LNCAP (cell line): ENCODE measurements at regions not wholly inside any gene's neighbourhood (a gene's known extent, or its start where the extent isn't known, plus 50 kb on each side); places are given as distances from the start of the nearest gene placed in this dataset.

Experiments
- CTCF ChIP-seq: fragments of 450-650 bp; IDR thresholded peaks from 2 replicates; pipeline ENCODE4 v1.5.1; 2017; ENCODE audit warnings: mild to moderate bottlenecking

GRCh38 chr20:40815156-40816038 is 126.4 kb upstream of the MAFB start:
- TF ChIP-seq CTCF, result no peak

DNA sequence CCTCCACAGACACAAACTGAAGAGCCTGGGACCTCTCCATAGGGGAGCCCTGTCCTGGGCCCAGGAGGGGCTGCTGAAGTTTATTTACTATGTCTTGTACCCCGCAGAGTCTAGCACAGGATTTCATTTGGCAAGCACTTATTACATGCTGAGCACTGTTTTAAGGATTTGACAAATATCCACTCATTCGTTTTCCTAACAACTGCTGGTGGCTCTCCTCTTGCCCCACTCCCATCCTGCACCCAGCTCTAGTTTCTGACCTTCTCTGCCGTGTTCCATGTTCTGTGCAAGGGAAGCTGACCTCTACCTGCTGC is 127.0 kb upstream of the MAFB start:
- TF ChIP-seq CTCF, result no peak

- TF ChIP-seq CTCF, result no peak
These were observed 132.4 kb upstream of the MAFB start for GRCh38 chr20:40821429-40821828.

DNA sequence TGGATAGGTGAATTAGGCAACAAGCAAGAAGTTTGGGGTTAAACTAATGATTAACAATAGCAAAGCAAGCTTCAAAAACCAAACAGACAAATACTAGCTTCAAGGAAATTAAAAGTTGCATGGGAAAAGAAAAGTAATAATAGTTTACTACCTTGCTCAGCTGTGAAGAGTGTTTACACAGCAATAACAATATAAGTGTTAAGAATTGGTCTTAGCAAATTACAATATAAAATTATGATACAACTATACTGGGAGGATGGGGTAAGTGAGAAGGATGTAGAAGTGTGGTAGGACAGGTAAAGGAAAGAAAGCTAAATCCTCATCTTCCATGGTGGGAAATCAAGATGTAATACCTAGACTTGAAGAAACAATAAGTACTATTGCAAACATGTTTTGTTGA is 137.7 kb upstream of the MAFB start:
- no peak for TF ChIP-seq CTCF

- TF ChIP-seq CTCF, result no peak
These were observed 146.3 kb upstream of the MAFB start for GRCh38 chr20:40835321-40835720.

GRCh38 chr20:40838509-40838908 is 149.5 kb upstream of the MAFB start:
- TF ChIP-seq CTCF, result no peak

GRCh38 chr20:40843251-40843650 is 154.2 kb upstream of the MAFB start:
- TF ChIP-seq CTCF, result no peak

- no peak for TF ChIP-seq CTCF
These were observed 155.3 kb upstream of the MAFB start for GRCh38 chr20:40844332-40844731.
